ENCODE measurements at regions not wholly inside any gene's neighbourhood (a gene's known extent, or its start where the extent isn't known, plus 50 kb on each side); places are given as distances from the start of the nearest gene placed in this dataset.

- DNase-seq: no peak
- peaks cover 6% of the 10 kb centered on the region for H3K9me3 Mint-ChIP-seq
- no peak overlapping the region for H3K4me3 Mint-ChIP-seq
- no peaks in the 10 kb centered on the region for H3K36me3 Mint-ChIP-seq (ENCODE audit: low read depth)
- H3K27ac Mint-ChIP-seq: no peak overlapping the region
- no peaks in the 10 kb centered on the region for H3K4me1 Mint-ChIP-seq
- TF ChIP-seq, protein P1, sequence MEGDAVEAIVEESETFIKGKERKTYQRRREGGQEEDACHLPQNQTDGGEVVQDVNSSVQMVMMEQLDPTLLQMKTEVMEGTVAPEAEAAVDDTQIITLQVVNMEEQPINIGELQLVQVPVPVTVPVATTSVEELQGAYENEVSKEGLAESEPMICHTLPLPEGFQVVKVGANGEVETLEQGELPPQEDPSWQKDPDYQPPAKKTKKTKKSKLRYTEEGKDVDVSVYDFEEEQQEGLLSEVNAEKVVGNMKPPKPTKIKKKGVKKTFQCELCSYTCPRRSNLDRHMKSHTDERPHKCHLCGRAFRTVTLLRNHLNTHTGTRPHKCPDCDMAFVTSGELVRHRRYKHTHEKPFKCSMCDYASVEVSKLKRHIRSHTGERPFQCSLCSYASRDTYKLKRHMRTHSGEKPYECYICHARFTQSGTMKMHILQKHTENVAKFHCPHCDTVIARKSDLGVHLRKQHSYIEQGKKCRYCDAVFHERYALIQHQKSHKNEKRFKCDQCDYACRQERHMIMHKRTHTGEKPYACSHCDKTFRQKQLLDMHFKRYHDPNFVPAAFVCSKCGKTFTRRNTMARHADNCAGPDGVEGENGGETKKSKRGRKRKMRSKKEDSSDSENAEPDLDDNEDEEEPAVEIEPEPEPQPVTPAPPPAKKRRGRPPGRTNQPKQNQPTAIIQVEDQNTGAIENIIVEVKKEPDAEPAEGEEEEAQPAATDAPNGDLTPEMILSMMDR (IDR thresholded peaks at IDR 0.05): no peak
- peaks cover 6% of the 10 kb centered on the region for H3K27me3 Mint-ChIP-seq (ENCODE audit: low read depth, poor library complexity)
These were observed 409.2 kb upstream of the KLF4 start for GRCh38 chr9:107898761-107899160.

DNA sequence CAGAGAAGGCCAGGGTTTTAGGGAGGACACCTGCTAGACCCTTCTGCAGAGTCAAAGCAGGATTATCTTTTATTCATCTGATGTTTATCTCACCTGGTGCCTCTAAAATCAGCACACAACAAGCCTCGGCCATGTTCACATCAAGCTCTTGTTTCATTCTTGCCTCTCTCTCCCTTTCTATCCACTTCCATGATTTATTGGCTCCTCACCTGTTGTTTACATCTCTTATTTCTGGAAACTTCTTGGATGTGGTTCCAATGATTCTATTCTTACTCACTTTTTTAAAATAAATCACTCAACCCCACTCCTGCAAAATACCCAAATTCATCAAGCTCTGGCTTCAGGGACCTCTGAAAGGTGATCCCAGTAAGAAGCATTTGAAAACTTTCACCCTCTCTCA, 407.0 kb upstream of the KLF4 start:
- peaks cover 6% of the 10 kb centered on the region for H3K27me3 Mint-ChIP-seq (ENCODE audit: low read depth, poor library complexity)
- no peak overlapping the region for H3K27ac Mint-ChIP-seq
- no peak overlapping the region for H3K4me3 Mint-ChIP-seq

DNA sequence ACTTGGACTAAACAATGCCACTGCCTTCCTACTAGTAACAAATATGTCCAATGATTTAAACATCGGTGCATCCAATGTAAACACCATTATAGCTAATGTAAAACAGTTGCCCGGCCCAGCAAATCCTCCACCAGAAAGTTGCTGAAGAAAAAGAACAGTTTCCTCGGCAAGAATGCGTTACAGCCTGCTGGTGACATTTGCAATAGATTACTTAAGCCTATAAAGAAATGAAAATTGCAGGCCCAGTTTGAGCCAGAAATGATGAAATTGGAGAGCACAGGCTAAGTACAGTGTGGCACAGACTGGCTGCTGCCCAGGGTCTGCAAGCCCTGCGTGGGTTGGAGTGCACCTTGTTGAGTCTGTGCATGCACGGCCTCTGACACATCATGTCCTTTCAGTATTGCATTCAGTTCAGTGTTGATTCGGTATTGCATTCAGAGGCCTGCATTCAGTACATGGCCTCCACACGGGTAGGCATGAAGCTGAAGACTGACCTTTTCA, 406.0 kb upstream of the KLF4 start:
- peaks cover 8% of the 10 kb centered on the region for H3K9me3 Mint-ChIP-seq
- H3K27ac Mint-ChIP-seq: no peak overlapping the region
- no peaks in the 10 kb centered on the region for H3K36me3 Mint-ChIP-seq (ENCODE audit: low read depth)
- TF ChIP-seq, protein P1 (IDR thresholded peaks at IDR 0.05): no peak
- no peak for DNase-seq
- no peaks in the 10 kb centered on the region for H3K4me1 Mint-ChIP-seq
- H3K27me3 Mint-ChIP-seq (ENCODE audit: low read depth, poor library complexity): peaks cover 6% of the 10 kb centered on the region
- H3K4me3 Mint-ChIP-seq: no peak overlapping the region

More for the DNA sequence above, 407.0 kb upstream of the KLF4 start:
- DNase-seq: no peak
- H3K4me1 Mint-ChIP-seq: no peaks in the 10 kb centered on the region
- H3K36me3 Mint-ChIP-seq (ENCODE audit: low read depth): no peaks in the 10 kb centered on the region
- TF ChIP-seq, protein P1 (IDR thresholded peaks at IDR 0.05): no peak
- peaks cover 4% of the 10 kb centered on the region for H3K9me3 Mint-ChIP-seq

DNA sequence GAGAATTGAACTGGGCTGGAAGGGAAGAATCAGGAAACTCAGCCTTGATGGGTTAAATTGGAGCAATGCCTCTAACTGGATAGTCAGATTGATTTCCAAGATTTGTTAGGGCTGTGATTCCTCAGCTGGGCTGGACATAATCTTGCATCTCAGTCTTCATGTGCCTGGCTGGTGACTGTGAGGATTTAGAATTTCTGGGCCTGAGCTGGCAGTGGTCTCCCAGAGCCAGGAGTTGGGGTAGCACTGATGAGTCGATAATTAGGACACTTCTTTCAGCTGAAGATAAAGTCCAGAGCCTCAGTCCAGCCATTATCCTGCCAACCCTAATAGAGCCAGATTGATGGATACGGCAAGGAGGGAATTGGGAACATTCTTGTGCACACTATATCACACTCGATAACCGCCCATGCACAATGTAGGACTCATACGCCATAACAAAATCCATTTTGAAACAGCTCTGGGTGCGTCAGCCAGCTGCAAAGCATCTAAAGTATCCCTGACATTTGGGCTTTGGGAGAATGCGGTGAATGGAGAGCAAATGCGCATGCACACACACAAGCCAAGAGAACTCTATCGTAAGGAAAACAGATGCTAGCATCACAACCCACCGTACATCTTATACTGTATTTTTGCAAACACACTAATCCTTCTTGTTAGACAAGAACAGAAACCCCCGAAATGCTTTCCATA, 405.1 kb upstream of the KLF4 start:
- TF ChIP-seq, protein P1 (IDR thresholded peaks at IDR 0.05): no peak
- H3K4me1 Mint-ChIP-seq: no peaks in the 10 kb centered on the region
- H3K27ac Mint-ChIP-seq: no peak overlapping the region
- DNase-seq: no peak
- no peaks in the 10 kb centered on the region for H3K36me3 Mint-ChIP-seq (ENCODE audit: low read depth)
- H3K27me3 Mint-ChIP-seq (ENCODE audit: low read depth, poor library complexity): peaks cover 6% of the 10 kb centered on the region
- peaks cover 13% of the 10 kb centered on the region for H3K9me3 Mint-ChIP-seq
- no peak overlapping the region for H3K4me3 Mint-ChIP-seq

DNA sequence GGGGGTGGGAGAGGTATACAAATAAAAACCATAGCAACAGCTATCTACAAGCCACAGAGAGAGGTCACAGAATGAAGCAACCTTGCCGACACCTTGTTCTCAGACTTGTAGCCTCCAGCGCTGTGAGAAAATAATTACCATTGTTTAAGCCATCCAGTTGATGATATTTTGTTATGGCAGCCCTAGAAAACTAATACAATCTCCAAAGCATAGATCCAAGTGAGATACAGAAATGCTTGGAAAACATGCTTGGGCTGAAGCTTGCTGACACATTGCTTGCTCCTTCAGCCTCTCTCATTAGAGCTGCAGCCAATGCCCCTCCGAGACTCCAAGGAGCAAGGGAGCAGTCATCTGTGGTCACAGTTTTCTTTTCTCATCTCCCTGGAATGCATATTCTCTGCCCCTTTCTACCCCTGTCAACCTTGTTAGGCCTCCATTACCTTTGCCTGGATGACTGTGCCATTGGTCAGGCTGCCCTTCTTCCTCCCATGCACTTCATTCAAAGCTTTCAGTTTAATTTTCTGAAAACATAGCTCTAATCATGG, 401.4 kb upstream of the KLF4 start:
- no peaks in the 10 kb centered on the region for H3K36me3 Mint-ChIP-seq (ENCODE audit: low read depth)
- H3K9me3 Mint-ChIP-seq: peaks cover 16% of the 10 kb centered on the region
- no peak overlapping the region for H3K4me3 Mint-ChIP-seq
- TF ChIP-seq, protein P1 (IDR thresholded peaks at IDR 0.05): no peak
- no peaks in the 10 kb centered on the region for H3K27me3 Mint-ChIP-seq (ENCODE audit: low read depth, poor library complexity)
- no peak for DNase-seq
- no peak overlapping the region for H3K27ac Mint-ChIP-seq
- peaks cover 5% of the 10 kb centered on the region for H3K4me1 Mint-ChIP-seq

- no peaks in the 10 kb centered on the region for H3K27me3 Mint-ChIP-seq (ENCODE audit: low read depth, poor library complexity)
- H3K9me3 Mint-ChIP-seq: peaks cover 16% of the 10 kb centered on the region
- H3K4me3 Mint-ChIP-seq: no peak overlapping the region
- H3K4me1 Mint-ChIP-seq: peaks cover 8% of the 10 kb centered on the region
- no peaks in the 10 kb centered on the region for H3K36me3 Mint-ChIP-seq (ENCODE audit: low read depth)
- TF ChIP-seq, protein P1 (IDR thresholded peaks at IDR 0.05): no peak
- no peak for DNase-seq
- H3K27ac Mint-ChIP-seq: no peak overlapping the region
These were observed 399.2 kb upstream of the KLF4 start for GRCh38 chr9:107888773-107889227.

Measured in nephron progenitor cell (in vitro differentiated cells).